ENCODE measurements at regions not wholly inside any gene's neighbourhood (a gene's known extent, or its start where the extent isn't known, plus 50 kb on each side); places are given as distances from the start of the nearest gene placed in this dataset.

DNA sequence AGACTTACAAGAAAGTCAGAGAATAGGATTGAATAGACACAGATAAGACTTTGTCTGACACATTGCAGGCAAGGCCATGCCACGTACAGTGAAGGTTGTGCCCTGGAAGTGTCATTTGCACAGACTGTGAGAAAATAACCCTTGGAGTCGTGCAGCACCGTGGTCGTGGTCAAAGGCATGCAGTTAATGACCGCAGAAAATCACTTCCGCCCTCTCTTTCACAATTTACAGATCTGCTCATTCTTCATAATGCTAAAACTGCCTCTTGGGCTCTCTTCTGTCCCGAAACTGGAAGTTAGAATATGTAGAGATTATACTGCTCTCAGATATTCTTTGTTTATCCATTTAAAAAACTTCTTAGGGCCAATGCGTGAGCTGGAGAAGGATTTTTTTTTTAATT, 73.2 kb upstream of the CTXND1 start:
- no peaks in the 10 kb centered on the region for H3K36me3 ChIP-seq
- TF ChIP-seq, protein P1, sequence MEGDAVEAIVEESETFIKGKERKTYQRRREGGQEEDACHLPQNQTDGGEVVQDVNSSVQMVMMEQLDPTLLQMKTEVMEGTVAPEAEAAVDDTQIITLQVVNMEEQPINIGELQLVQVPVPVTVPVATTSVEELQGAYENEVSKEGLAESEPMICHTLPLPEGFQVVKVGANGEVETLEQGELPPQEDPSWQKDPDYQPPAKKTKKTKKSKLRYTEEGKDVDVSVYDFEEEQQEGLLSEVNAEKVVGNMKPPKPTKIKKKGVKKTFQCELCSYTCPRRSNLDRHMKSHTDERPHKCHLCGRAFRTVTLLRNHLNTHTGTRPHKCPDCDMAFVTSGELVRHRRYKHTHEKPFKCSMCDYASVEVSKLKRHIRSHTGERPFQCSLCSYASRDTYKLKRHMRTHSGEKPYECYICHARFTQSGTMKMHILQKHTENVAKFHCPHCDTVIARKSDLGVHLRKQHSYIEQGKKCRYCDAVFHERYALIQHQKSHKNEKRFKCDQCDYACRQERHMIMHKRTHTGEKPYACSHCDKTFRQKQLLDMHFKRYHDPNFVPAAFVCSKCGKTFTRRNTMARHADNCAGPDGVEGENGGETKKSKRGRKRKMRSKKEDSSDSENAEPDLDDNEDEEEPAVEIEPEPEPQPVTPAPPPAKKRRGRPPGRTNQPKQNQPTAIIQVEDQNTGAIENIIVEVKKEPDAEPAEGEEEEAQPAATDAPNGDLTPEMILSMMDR (IDR thresholded peaks at IDR 0.05 in 8 of 11, conservative IDR thresholded peaks at IDR 0.05 in 3 of 11) = no peak
- no peak for TF ChIP-seq POLR2AphosphoS5 (IDR thresholded peaks at IDR 0.05)
- no peak for TF ChIP-seq POLR2A (IDR thresholded peaks at IDR 0.05)
- DNase-seq = no peak
- H3K27me3 ChIP-seq (replicated peaks in 1 of 7) = peaks cover 0 to 12% (median 0%) of the 10 kb centered on the region in 7 donors
- H3K4me1 ChIP-seq = no peaks in the 10 kb centered on the region
- intact Hi-C loops (cut with DNase I; ENCODE audit: low total_unique reads) = no loop called here
- H3K27ac ChIP-seq = peak overlapping the region in 4 of 8 donors; percentile 1 to 35 (median 26)
- 46 to 65% (median 56%) methylated on average over 8 of the region's 8 CpGs for WGBS, 5 donors
- no peak overlapping the region for H3K4me3 ChIP-seq
- peaks cover 0 to 19% (median 6%) of the 10 kb centered on the region in 8 donors for H3K9me3 ChIP-seq

DNA sequence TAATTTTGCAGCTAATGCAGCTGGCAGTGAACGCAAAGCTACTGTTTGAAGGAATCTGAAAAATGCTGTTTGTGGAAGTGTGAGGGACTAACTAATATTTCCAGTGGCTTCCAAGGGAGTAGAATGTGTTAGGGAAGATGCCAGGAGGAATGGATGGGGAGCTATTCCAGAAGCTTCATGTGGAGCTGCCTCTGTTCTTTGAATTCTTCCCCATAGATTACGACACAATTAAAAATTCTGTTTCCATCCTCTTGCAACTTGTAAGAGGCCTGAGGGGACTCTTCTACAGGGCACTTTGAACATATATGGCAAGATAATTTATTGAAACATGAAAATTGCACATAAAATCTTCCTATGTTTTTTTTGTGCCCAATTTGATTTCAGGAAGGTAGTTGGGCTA, 74.3 kb upstream of the CTXND1 start:
- TF ChIP-seq POLR2AphosphoS5 (IDR thresholded peaks at IDR 0.05) = no peak
- TF ChIP-seq POLR2A (IDR thresholded peaks at IDR 0.05) = no peak
- TF ChIP-seq, protein P1 (IDR thresholded peaks at IDR 0.05 in 8 of 11, conservative IDR thresholded peaks at IDR 0.05 in 3 of 11) = no peak
- WGBS, 5 donors = 85 to 95% (median 88%) methylated on average over 2 of the region's 2 CpGs
- no peaks in the 10 kb centered on the region for H3K36me3 ChIP-seq
- no peaks in the 10 kb centered on the region for H3K4me1 ChIP-seq
- no peak for DNase-seq
- no peak overlapping the region for H3K4me3 ChIP-seq
- H3K27me3 ChIP-seq (replicated peaks in 1 of 7) = peaks cover 0 to 8% (median 0%) of the 10 kb centered on the region in 7 donors
- H3K9me3 ChIP-seq = peaks cover 0 to 19% (median 6%) of the 10 kb centered on the region in 8 donors
- intact Hi-C loops (cut with DNase I; ENCODE audit: low total_unique reads) = no loop called here
- no peak overlapping the region for H3K27ac ChIP-seq

DNA sequence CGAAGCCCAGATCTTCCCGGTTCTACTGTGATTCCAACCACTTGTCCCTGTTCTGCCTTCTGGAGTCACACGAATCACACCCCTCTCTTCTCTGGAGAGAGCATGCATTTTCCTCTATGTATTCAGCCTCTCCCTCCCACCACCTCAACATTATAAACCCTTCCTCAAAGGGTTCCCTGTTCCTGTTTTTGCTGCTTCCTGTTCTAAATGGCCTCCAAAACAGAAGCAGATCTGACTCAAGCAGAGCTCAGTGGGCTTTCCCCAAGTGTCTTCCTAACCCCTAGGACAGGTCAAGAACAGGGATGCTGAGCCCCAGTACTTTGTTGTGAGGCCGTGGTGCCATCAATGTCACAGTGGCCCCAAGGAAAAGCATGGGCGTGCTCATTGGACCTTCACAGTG, 75.7 kb upstream of the ARNT2 start:
- intact Hi-C loops (cut with DNase I; ENCODE audit: low total_unique reads) = no loop called here
- TF ChIP-seq, protein P1 (IDR thresholded peaks at IDR 0.05 in 8 of 11, conservative IDR thresholded peaks at IDR 0.05 in 3 of 11) = no peak
- TF ChIP-seq POLR2AphosphoS5 (IDR thresholded peaks at IDR 0.05) (no peak), POLR2A (IDR thresholded peaks at IDR 0.05) (no peak)
- Histone ChIP-seq H3K4me1 (peaks cover 0 to 6% (median 0%) of the 10 kb centered on the region in 6 donors), H3K9me3 (peaks cover 0 to 11% (median 3%) of the 10 kb centered on the region in 8 donors), H3K27ac (no peak overlapping the region), H3K4me3 (no peak overlapping the region), H3K27me3 (replicated peaks in 1 of 7) (peaks cover 0 to 12% (median 0%) of the 10 kb centered on the region in 7 donors), H3K36me3 (no peaks in the 10 kb centered on the region)
- 65 to 84% (median 81%) methylated on average over 5 of the region's 5 CpGs for WGBS, 5 donors
- DNase-seq = no peak

DNA sequence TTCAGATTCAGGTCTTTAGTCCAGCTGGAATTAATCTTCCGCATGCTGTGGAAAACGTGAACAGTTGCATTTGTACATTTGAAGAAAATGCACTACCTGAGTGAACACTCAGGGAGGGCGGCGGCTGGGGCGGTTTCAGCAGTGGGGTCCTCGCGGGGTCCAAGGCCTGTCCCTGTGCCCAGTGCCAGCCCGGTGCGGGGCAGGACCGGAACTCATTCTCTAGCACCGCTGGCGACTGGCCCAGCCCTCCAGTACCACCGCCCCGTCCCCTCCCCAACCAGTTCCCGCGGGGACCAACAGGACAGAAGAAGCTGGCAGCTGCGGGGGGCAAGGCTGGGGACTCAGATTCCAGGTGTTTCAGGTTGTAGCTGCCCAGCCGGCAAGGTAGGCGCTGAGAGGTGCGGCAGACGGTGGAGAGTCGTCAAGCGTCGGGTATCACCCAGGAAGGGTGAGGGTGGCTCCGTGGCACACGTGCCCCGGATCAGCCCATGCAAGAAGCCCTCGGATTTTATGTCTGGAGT, 72.2 kb upstream of the ARNT2 start:
- no peak overlapping the region for H3K27ac ChIP-seq
- H3K4me3 ChIP-seq = no peak overlapping the region
- peaks cover 0 to 6% (median 0%) of the 10 kb centered on the region in 6 donors for H3K4me1 ChIP-seq
- 87 to 95% (median 94%) methylated on average over 22 to 28 of the region's 28 CpGs for WGBS, 5 donors
- TF ChIP-seq POLR2A (IDR thresholded peaks at IDR 0.05) (no peak), POLR2AphosphoS5 (IDR thresholded peaks at IDR 0.05) (no peak)
- TF ChIP-seq, protein P1 (IDR thresholded peaks at IDR 0.05 in 8 of 11, conservative IDR thresholded peaks at IDR 0.05 in 3 of 11) = no peak
- peaks cover 0 to 5% (median 2%) of the 10 kb centered on the region in 8 donors for H3K9me3 ChIP-seq
- H3K36me3 ChIP-seq = no peaks in the 10 kb centered on the region
- intact Hi-C loops (cut with DNase I; ENCODE audit: low total_unique reads) = no loop called here
- no peak for DNase-seq
- peaks cover 0 to 12% (median 0%) of the 10 kb centered on the region in 7 donors for H3K27me3 ChIP-seq (replicated peaks in 1 of 7)

Measured in spleen (tissue), 11 donors.